Cardiac fibroblast (primary cell): ENCODE measurements at regions not wholly inside any gene's neighbourhood (a gene's known extent, or its start where the extent isn't known, plus 50 kb on each side); places are given as distances from the start of the nearest gene placed in this dataset.
A peak's percentile ranks its signal among the peaks of the same experiment; 100 is the strongest.

ENCODE experiments used
- DNase-seq, 2 donors: peaks; one replicate each; pipeline versions ENCODE4 v3.0.0 to v3.0.0-alpha.2; 2010; ENCODE audit warnings: low read depth in 2 of 2
- H3K4me3 ChIP-seq, 2 donors: replicated peaks in 1 of 2; 1 replicate in 1 of 2; 2 replicates in 1 of 2; pipeline ENCODE4 v1.5.1; 2011; ENCODE audit warnings: low read depth in 2 of 2, low read length in 2 of 2, mild to moderate bottlenecking in 2 of 2, moderate library complexity in 1 of 2
- CTCF ChIP-seq: IDR thresholded peaks from one replicate; pipeline ENCODE4 v1.5.1; 2011; ENCODE audit warnings: low read depth, mild to moderate bottlenecking, low read length, inconsistent platforms

DNA sequence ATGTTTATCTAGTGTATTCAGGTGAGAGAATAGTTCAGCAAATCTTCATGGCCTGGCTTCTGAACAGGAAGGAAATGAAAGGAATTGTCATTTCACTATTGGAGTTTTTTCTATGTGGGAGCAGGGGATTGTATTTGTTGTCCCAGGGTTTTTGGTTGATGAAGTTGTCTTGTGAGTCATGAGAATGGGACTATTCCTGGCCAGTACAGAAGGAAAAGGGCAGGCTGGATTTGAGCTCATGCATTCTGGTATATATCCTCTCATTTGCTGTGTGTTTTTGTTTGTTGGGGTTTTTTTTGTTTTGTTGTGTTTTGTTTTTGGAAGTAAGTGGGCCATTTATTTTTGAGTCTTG, 101.2 kb upstream of the MKLN1 start:
- no peak for TF ChIP-seq CTCF
- no peak for DNase-seq
- H3K4me3 ChIP-seq = no peak overlapping the region

DNA sequence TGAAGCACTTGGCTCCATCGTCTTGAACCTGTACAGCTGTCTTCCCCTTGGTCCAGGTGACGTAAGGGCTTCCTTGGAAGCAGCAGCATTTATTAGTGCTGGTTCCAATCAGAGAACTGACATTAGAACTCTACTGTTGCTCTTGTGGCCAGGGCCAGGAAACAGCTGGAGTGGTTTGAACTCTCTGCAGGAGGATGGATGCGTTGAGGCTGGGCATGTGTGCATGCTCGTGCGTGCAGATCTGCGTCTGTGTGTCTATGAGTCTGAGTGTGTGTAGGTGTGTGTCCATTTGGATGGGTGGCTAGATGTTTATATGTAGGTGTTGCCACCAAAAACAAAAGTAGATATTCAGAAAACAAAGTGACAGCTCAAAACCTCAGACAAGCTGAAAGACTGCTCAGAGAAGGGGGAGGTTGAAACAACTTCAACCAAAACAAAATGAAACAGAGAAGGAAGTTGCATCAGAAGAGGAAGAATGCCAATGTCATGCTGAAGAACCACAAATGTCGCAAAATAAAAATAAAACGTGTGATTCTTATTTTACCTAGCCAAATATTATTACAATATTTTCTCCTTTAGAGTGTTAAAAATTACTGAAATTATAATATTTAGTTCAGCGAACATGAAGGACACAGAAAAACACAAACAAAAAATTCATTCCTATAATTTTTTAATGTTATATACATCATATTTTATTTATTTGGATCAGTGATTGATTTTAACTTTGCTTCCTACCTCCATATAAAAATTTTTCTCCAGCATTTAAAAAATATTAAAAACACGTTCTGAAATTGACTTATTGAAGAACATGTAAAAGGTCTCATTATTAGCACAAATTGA, 96.1 kb upstream of the MKLN1 start:
- TF ChIP-seq CTCF = no peak
- DNase-seq = peak; percentile 70 to 84

DNA sequence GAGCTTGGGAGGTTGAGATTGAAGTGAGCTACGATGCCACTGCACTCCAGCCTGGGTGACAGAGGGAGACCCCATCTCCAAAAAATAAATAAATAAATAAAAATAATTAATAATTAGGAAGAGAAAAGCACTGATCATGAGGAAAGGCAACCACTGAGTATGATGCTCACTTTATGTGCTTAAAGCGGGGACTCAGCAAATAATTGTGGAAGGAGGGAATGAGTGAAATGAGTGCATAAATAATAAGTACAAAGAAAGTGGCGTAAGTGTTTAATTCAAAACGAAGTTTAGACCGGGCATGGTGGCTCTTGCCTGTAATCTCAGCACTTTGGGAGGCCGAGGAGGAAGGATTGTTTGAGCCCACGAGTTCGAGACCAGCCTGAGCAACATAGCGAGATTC, 94.9 kb upstream of the MKLN1 start:
- DNase-seq = no peak
- TF ChIP-seq CTCF = no peak
- H3K4me3 ChIP-seq = no peak overlapping the region

More for the DNA sequence above, 96.1 kb upstream of the MKLN1 start:
- no peak overlapping the region for H3K4me3 ChIP-seq

GRCh38 chr7:131233193-131233592, 94.5 kb upstream of the MKLN1 start:
- no peak for DNase-seq
- no peak overlapping the region for H3K4me3 ChIP-seq

DNA sequence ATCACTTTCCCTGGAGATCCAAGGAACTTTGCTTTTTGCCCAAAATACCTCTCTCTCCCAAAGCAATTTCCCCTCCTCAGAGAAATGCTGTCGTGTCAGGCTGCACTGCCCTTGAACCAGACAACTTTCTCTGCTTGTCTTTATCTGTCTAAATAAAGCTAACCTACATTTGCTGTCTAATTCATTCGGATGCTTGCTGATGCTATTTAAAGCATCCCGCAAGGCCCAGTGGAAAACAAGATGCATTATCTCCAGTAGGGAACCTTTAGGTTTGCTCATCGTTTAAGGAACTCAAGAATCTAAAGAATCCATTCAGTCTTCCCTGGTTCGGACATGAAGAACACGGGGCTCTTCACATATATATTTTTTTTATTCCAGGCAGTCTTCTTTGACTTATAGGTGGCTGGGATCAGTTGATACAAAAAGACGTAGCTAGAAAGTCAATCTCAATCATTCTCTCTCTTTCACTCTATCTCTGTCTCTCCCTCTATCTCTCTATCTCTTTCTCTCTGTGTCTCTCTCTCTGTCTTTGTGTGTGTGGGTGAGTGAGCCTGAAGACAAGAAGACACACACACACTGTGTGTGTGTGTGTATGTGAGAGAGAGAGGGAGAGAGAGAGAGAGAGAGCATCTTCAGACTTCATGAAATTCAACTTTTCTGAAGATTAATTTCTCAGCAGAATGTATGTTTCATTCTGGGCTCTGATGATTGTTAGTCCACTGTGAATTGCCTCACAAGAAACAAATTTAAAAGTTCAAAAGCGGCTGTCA, 92.8 kb upstream of the MKLN1 start:
- TF ChIP-seq CTCF = no peak
- peak; percentile 24 to 68 for DNase-seq
- H3K4me3 ChIP-seq = peak overlapping the region in 1 of 2 donors; percentile 13

More at GRCh38 chr7:131233193-131233592, 94.5 kb upstream of the MKLN1 start:
- TF ChIP-seq CTCF = no peak

DNA sequence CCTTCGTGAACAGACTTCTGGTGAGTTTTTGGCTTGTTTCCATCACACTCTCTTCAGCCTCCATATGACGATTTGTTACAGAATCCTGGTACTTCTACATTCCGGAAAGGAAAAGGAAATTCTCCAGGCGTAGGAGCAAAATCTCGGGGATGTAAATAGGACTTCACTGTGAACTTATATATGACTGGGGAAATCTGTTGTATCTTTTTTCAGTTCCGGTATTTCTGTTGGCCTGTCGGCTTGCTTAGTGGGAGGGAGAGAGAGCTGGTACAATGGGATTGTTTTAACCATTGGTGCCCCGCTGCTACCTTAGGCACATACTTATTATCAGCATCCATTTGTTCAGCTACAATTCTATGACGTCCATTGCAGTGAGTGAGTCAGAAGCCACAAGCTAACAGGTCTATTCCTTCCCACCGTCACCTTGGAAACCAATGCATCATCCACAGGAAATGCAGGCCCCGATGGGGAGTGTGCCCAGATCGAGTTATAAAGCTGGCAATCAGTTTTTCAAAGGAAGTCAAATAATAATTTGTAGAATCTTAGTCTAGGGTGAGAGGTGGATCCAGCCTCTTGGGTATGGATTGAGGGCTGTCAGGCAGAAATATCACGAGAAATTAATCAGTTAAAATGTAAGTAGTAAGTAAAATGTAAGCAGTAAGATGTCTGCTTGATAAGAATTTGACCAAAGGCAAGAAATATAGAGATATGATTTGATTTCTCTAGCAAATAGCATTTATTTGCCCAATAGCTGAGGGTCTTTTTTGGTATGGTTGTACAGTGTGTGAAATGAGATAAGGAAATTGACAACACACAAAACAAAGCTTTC, 92.0 kb upstream of the MKLN1 start:
- no peak for TF ChIP-seq CTCF
- H3K4me3 ChIP-seq = peak overlapping the region in 1 of 2 donors; percentile 13
- peak; percentile 98 to 100 for DNase-seq
